CD4-positive, alpha-beta T cell (primary cell): ENCODE measurements at regions not wholly inside any gene's neighbourhood (a gene's known extent, or its start where the extent isn't known, plus 50 kb on each side); places are given as distances from the start of the nearest gene placed in this dataset.

Experiments used
- ATAC-seq: fragments of 200-7000 bp; cut with Tn5 transposase; one replicate; pipeline ENCODE4 v1.10.0; 2022; ENCODE audit warnings: mild to moderate bottlenecking; ENCODE audit not compliant: poor library complexity
- CTCF ChIA-PET: fragments of 350-600 bp; sonication (Branson Sonifier 250); formaldehyde crosslinking; loops from one replicate; lab custom pipeline; 2021; ENCODE audit warnings: antibody characterized with exemption, inconsistent platforms; lab: Charles Lee
- POLR2A ChIA-PET: fragments of 350-600 bp; sonication (Branson Sonifier 250); formaldehyde crosslinking; loops from one replicate; lab custom pipeline; 2021; ENCODE audit warnings: antibody characterized with exemption, inconsistent platforms; lab: Charles Lee
- DNase-seq, 14 experiments: peaks; one replicate each; pipeline ENCODE4 v3.0.0-alpha.2; 2013 to 2020; ENCODE audit warnings: mixed read lengths in 2 of 14
- H3K27ac ChIP-seq, 2 donors: one replicate each; pipeline versions ENCODE4 v1.5.1 to v1.7.0; 2013; ENCODE audit warnings: low read length in 2 of 2, low read depth in 1 of 2, mild to moderate bottlenecking in 1 of 2
- H3K27me3 ChIP-seq, 2 experiments: 1 replicate in 1 of 2; 2 replicates in 1 of 2; pipeline versions ENCODE4 v1.6.1 to v1.7.0; 2013; ENCODE audit warnings: low read length in 2 of 2, control low read depth in 1 of 2, mild to moderate bottlenecking in 1 of 2, moderate library complexity in 1 of 2; ENCODE audit not compliant: insufficient read depth in 2 of 2, control insufficient read depth in 1 of 2
- H3K36me3 ChIP-seq: one replicate; pipeline ENCODE4 v1.6.1; 2013; ENCODE audit warnings: low read length, control low read depth; ENCODE audit not compliant: insufficient read depth
- H3K4me1 ChIP-seq: one replicate; pipeline ENCODE4 v1.6.1; 2013; ENCODE audit warnings: low read length, control low read depth; ENCODE audit not compliant: insufficient read depth
- H3K4me3 ChIP-seq: one replicate; pipeline ENCODE4 v1.5.1; 2013; ENCODE audit warnings: mild to moderate bottlenecking, low read length, moderate library complexity
- H3K9me3 ChIP-seq, 2 experiments: 1 replicate in 1 of 2; 2 replicates in 1 of 2; pipeline versions ENCODE4 v1.6.1 to v1.7.0; 2013; ENCODE audit warnings: low read length in 2 of 2, mild to moderate bottlenecking in 2 of 2, control low read depth in 1 of 2, moderate library complexity in 1 of 2; ENCODE audit not compliant: control insufficient read depth in 1 of 2, insufficient read depth in 1 of 2
- H3K27ac Mint-ChIP-seq: one replicate; pipeline ENCODE4 v1.8.0; 2020; ENCODE audit warnings: mixed read lengths
- H3K27me3 Mint-ChIP-seq: one replicate; pipeline ENCODE4 v1.8.0; 2021; ENCODE audit warnings: mixed read lengths
- H3K36me3 Mint-ChIP-seq: one replicate; pipeline ENCODE4 v1.8.0; 2021; ENCODE audit warnings: low read depth, mixed read lengths
- H3K4me1 Mint-ChIP-seq: one replicate; pipeline ENCODE4 v1.8.0; 2021; ENCODE audit warnings: low read depth, mixed read lengths
- H3K4me3 Mint-ChIP-seq: one replicate; pipeline ENCODE4 v1.8.0; 2020; ENCODE audit warnings: mild to moderate bottlenecking, mixed read lengths
- H3K9me3 Mint-ChIP-seq: one replicate; pipeline ENCODE4 v1.8.0; 2020; ENCODE audit warnings: mixed read lengths
- CTCF ChIP-seq: fragments of 200-600 bp; IDR thresholded peaks from one replicate; pipeline ENCODE4 v1.8.0; 2022; ENCODE audit warnings: antibody characterized with exemption, mild to moderate bottlenecking
- intact Hi-C, 2 experiments: fragments of 100-400 bp; cut with DNase I in 1 of 2; cut with micrococcal nuclease in 1 of 2; formaldehyde crosslinking; loops; one replicate each; pipeline versions ENCODE4 v1.15.1 to v1.9.0; 2023 to 2025; cut with DNase I, micrococcal nuclease

DNA sequence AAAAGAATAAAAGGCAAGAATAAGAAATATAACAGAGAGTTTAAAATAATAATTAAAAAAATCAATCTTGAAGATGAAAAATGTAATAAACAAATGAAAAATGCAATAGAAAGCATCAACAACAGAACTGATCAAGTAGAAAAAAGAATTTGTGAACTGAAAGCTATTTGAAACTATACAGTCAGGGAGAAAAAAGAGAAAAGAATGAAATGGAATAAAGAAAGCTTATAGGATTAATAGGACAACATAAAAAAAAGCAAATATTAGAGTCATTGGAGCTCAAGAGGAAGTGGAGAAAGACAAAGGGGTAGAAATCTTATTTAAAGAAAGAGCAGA lies 126.8 kb upstream of the RPL34 start:
- DNase-seq (no peak), ATAC-seq (no peak)
- intact Hi-C loops = no loop called here
- H3K27me3 ChIP-seq = no peaks in the 10 kb centered on the region
- Mint-ChIP-seq H3K27ac (no peak overlapping the region), H3K4me3 (no peak overlapping the region), H3K4me1 (peaks cover 5% of the 10 kb centered on the region), H3K9me3 (peaks cover 13% of the 10 kb centered on the region), H3K27me3 (no peaks in the 10 kb centered on the region), H3K36me3 (peaks cover 14% of the 10 kb centered on the region)
- no peak overlapping the region for H3K4me3 ChIP-seq
- H3K36me3 ChIP-seq = no peaks in the 10 kb centered on the region
- peaks cover 3% of the 10 kb centered on the region for H3K4me1 ChIP-seq
- H3K9me3 ChIP-seq = peaks cover 4 to 16% of the 10 kb centered on the region in 2 experiments
- ChIA-PET CTCF (interaction anchor here (0.8 to 2.5 kb wide), 3 partner anchors 19 to 475 kb away, joined by 3 to 7 read pairs (median 4); no protein-coding TSS in a partner anchor), POLR2A (interaction anchor here (0.9 kb wide), 1 partner anchor 336 kb away, joined by 3 read pairs; no protein-coding TSS in a partner anchor)
- no peak for TF ChIP-seq CTCF
- H3K27ac ChIP-seq = no peak overlapping the region

GRCh38 chr4:108492816-108493595 lies 127.4 kb upstream of the RPL34 start:
- CTCF ChIA-PET = interaction anchor here (0.8 to 2.5 kb wide), 3 partner anchors 20 to 474 kb away, joined by 3 to 7 read pairs (median 4); no protein-coding TSS in a partner anchor
- intact Hi-C loops = no loop called here
- no peak for ATAC-seq
- Mint-ChIP-seq H3K9me3 (peaks cover 13% of the 10 kb centered on the region), H3K4me3 (no peak overlapping the region), H3K4me1 (peaks cover 5% of the 10 kb centered on the region), H3K27ac (no peak overlapping the region), H3K36me3 (peaks cover 14% of the 10 kb centered on the region), H3K27me3 (no peaks in the 10 kb centered on the region)
- peak in 9 of 14 experiments; percentile 4 to 60 (median 33) for DNase-seq
- Histone ChIP-seq H3K27me3 (no peaks in the 10 kb centered on the region), H3K27ac (no peak overlapping the region), H3K9me3 (peaks cover 4 to 16% of the 10 kb centered on the region in 2 experiments), H3K4me3 (no peak overlapping the region), H3K4me1 (peaks cover 3% of the 10 kb centered on the region), H3K36me3 (no peaks in the 10 kb centered on the region)
- TF ChIP-seq CTCF = peak; percentile 31
- POLR2A ChIA-PET = interaction anchor here (0.6 to 0.9 kb wide), 4 partner anchors 324 to 463 kb away, joined by 3 read pairs; partner anchors contain the start of gene LEF1

- CTCF ChIA-PET = no interaction called here
These were observed 131.5 kb upstream of the RPL34 start for GRCh38 chr4:108488865-108489264.

More at GRCh38 chr4:108488865-108489264, 131.5 kb upstream of the RPL34 start:
- ATAC-seq = no peak
- Mint-ChIP-seq H3K27me3 (no peaks in the 10 kb centered on the region), H3K27ac (no peak overlapping the region), H3K36me3 (peaks cover 12% of the 10 kb centered on the region), H3K9me3 (peaks cover 5% of the 10 kb centered on the region), H3K4me3 (no peak overlapping the region), H3K4me1 (peaks cover 25% of the 10 kb centered on the region)
- no peak for DNase-seq
- H3K27me3 ChIP-seq = no peaks in the 10 kb centered on the region
- intact Hi-C loops = no loop called here
- POLR2A ChIA-PET = no interaction called here
- H3K27ac ChIP-seq = no peak overlapping the region
- peaks cover 4 to 13% of the 10 kb centered on the region in 2 experiments for H3K9me3 ChIP-seq
- H3K36me3 ChIP-seq = no peaks in the 10 kb centered on the region
- no peak for TF ChIP-seq CTCF
- no peak overlapping the region for H3K4me3 ChIP-seq
- H3K4me1 ChIP-seq = peaks cover 6% of the 10 kb centered on the region
